HepG2 (cell line): ENCODE measurements at regions not wholly inside any gene's neighbourhood (a gene's known extent, or its start where the extent isn't known, plus 50 kb on each side); places are given as distances from the start of the nearest gene placed in this dataset.

ENCODE experiments used
- BRCA1 ChIP-seq: sonication (generic); formaldehyde crosslinking; IDR thresholded peaks from 2 replicates; pipeline ENCODE4 v1.4.0; 2020; ENCODE audit warnings: missing genetic modification reagents
- CBFB ChIP-seq: sonication (generic); formaldehyde crosslinking; IDR thresholded peaks from 2 replicates; pipeline ENCODE4 v1.4.0; 2020; ENCODE audit warnings: missing genetic modification reagents
- CSRNP1 ChIP-seq: sonication (generic); formaldehyde crosslinking; IDR thresholded peaks from 2 replicates; pipeline ENCODE4 v1.8.1; 2023; ENCODE audit warnings: mild to moderate bottlenecking, missing genetic modification reagents
- E2F1 ChIP-seq: sonication (generic); formaldehyde crosslinking; IDR thresholded peaks from 2 replicates; pipeline ENCODE4 v1.5.0; 2020; ENCODE audit warnings: missing genetic modification reagents
- HINFP ChIP-seq: sonication (generic); formaldehyde crosslinking; IDR thresholded peaks from 2 replicates; pipeline ENCODE4 v1.4.0; 2020; ENCODE audit warnings: low read depth, mild to moderate bottlenecking, missing genetic modification reagents
- HNRNPL ChIP-seq: fragments of 200-400 bp; formaldehyde crosslinking; IDR thresholded peaks from 2 replicates; pipeline ENCODE4 v1.6.1; 2017; ENCODE audit warnings: mild to moderate bottlenecking, low read depth, low read length
- KLF13 ChIP-seq: sonication (generic); formaldehyde crosslinking; IDR thresholded peaks from 2 replicates; pipeline ENCODE4 v1.4.0; 2020; ENCODE audit warnings: mild to moderate bottlenecking, missing genetic modification reagents
- KLF6 ChIP-seq: IDR thresholded peaks from 2 replicates; pipeline ENCODE4 v1.8.0; 2016; ENCODE audit warnings: missing biosample characterization, missing genetic modification reagents
- LCORL ChIP-seq, 2 experiments: fragments of 450-650 bp in 1 of 2; sonication (generic) in 1 of 2; formaldehyde crosslinking in 1 of 2; IDR thresholded peaks; 2 replicates each; pipeline versions ENCODE4 v1.5.0 to v1.6.1; 2017 to 2020; ENCODE audit warnings: antibody characterized with exemption in 1 of 2, missing genetic modification reagents in 1 of 2
- MTF2 ChIP-seq: sonication (generic); formaldehyde crosslinking; IDR thresholded peaks from 2 replicates; pipeline ENCODE4 v1.5.0; 2020; ENCODE audit warnings: missing genetic modification reagents, borderline replicate concordance
- MXD3 ChIP-seq: IDR thresholded peaks from 2 replicates; pipeline ENCODE4 v1.6.1; 2016; ENCODE audit warnings: mild to moderate bottlenecking, missing biosample characterization, missing genetic modification reagents
- NR2F2 ChIP-seq: IDR thresholded peaks from 2 replicates; pipeline ENCODE4 v1.6.1; 2012; ENCODE audit warnings: low read depth, inconsistent platforms, borderline replicate concordance
- RFX3 ChIP-seq: IDR thresholded peaks from 2 replicates; pipeline ENCODE4 v1.6.1; 2016; ENCODE audit warnings: missing biosample characterization, missing genetic modification reagents
- SMC3 ChIP-seq: IDR thresholded peaks from 2 replicates; pipeline ENCODE4 v1.6.1; 2011; ENCODE audit warnings: low read length, improper control_type of control experiment
- SP1 ChIP-seq, 2 experiments: fragments of 450-650 bp in 1 of 2; sonication (generic) in 1 of 2; formaldehyde crosslinking in 1 of 2; IDR thresholded peaks; 2 replicates each; pipeline versions ENCODE4 v1.4.0 to v1.6.1; 2016 to 2020; ENCODE audit warnings: missing genetic modification reagents in 1 of 2
- SP4 ChIP-seq: sonication (generic); formaldehyde crosslinking; IDR thresholded peaks from 2 replicates; pipeline ENCODE4 v1.8.1; 2023; ENCODE audit warnings: mild to moderate bottlenecking, missing genetic modification reagents
- TAF15 ChIP-seq: fragments of 200-400 bp; formaldehyde crosslinking; IDR thresholded peaks from one replicate; pipeline ENCODE4 v1.6.1; 2018; ENCODE audit warnings: mild to moderate bottlenecking, low read depth, low read length; ENCODE audit not compliant: poor library complexity, severe bottlenecking
- TBX2 ChIP-seq: sonication (generic); formaldehyde crosslinking; IDR thresholded peaks from 2 replicates; pipeline ENCODE4 v1.5.0; 2020; ENCODE audit warnings: missing genetic modification reagents, mild to moderate bottlenecking, borderline replicate concordance
- ZFP41 ChIP-seq: sonication (generic); formaldehyde crosslinking; IDR thresholded peaks from 2 replicates; pipeline ENCODE4 v1.4.0; 2020; ENCODE audit warnings: mild to moderate bottlenecking, missing genetic modification reagents, borderline replicate concordance
- ZNF292 ChIP-seq: sonication (generic); formaldehyde crosslinking; IDR thresholded peaks from 2 replicates; pipeline ENCODE4 v1.8.1; 2022; ENCODE audit warnings: mild to moderate bottlenecking, low read depth, missing genetic modification reagents, borderline replicate concordance
- ZNF446 ChIP-seq: sonication (generic); formaldehyde crosslinking; IDR thresholded peaks from 2 replicates; pipeline ENCODE4 v1.5.0; 2020; ENCODE audit warnings: mild to moderate bottlenecking, missing genetic modification reagents
- ZNF644 ChIP-seq: IDR thresholded peaks from 2 replicates; pipeline ENCODE4 v1.6.1; 2016; ENCODE audit warnings: low read depth
- TF ChIP-seq, protein P1 (sequence below): sonication (generic); formaldehyde crosslinking; IDR thresholded peaks from 2 replicates; pipeline ENCODE4 v1.8.1; 2023; ENCODE audit warnings: mild to moderate bottlenecking, moderate library complexity, missing genetic modification reagents

DNA sequence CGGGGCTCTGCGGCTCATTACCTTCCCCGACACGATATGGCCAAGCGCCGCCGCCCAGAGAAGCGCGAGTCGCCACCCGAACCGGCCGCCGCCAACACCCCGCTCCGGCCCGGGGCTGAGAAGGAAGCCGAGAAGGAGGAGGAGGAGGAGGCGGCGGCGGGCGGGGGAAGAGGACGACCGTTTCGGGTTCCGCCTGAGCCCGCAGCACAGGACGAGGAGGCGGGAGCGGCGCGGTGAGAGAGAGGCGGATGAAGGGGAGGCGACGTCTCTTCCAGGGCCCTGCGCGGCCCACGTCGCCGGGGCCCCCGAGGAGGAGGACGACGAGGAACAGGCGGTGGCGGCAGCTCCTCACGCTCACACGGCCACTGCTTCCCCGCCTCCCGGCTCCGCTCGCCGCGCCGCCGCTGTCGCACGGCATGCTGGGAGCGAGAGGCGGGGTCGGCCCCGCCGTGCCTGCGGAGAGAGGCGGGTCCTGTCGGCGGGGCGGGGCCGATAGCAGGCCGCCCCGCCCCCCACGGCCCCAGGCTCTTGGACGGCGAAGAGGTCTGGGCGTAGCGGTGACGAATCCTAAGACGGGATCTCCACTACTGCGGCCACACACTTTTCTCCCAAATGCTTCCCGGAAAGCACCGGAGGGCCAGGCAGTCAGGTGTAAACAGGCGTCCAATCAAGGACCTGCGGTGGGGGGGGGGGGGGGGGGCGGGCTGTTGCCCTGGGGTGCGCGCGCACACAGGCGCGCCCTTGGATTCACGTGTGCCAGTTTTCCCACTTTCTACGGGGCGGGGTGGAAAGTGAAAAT lies 97.3 kb upstream of the METTL9 start (continued):
- TF ChIP-seq TAF15 (peak; percentile 88), NR2F2 (no peak), CSRNP1 (peak; percentile 91; the same call in 1 of the 2 replicates), SP4 (peak; percentile 95), BRCA1 (CRISPR knock-in tag) (peak; percentile 89; the same call in 1 of the 2 replicates), LCORL (IDR thresholded peaks at IDR 0.05) (no peak), LCORL (CRISPR knock-in tag; IDR thresholded peaks at IDR 0.05) (peak; percentile 60), SP1 (IDR thresholded peaks at IDR 0.05) (no peak), SP1 (CRISPR knock-in tag; IDR thresholded peaks at IDR 0.05) (peak; percentile 97), CBFB (CRISPR knock-in tag) (peak; percentile 93), E2F1 (peak; percentile 85), ZNF446 (no peak; the same call in 1 of the 2 replicates), HNRNPL (no peak), RFX3 (CRISPR knock-in tag) (no peak), MTF2 (CRISPR knock-in tag) (peak; percentile 67; the same call in 1 of the 2 replicates), ZNF292 (CRISPR knock-in tag) (peak; percentile 65; the same call in 1 of the 2 replicates), ZNF644 (CRISPR knock-in tag) (0 out of 2 replicates have a peak, but pooled peaks have one; percentile 9), MXD3 (CRISPR knock-in tag) (peak; percentile 95), ZFP41 (CRISPR knock-in tag) (peak; percentile 96; the same call in 1 of the 2 replicates), TBX2 (CRISPR knock-in tag) (peak; percentile 92), SMC3 (no peak), KLF13 (CRISPR knock-in tag) (peak; percentile 91; the same call in 1 of the 2 replicates), HINFP (no peak; the same call in none of the 2 replicates), KLF6 (CRISPR knock-in tag) (peak; percentile 97)
- TF ChIP-seq, protein P1, sequence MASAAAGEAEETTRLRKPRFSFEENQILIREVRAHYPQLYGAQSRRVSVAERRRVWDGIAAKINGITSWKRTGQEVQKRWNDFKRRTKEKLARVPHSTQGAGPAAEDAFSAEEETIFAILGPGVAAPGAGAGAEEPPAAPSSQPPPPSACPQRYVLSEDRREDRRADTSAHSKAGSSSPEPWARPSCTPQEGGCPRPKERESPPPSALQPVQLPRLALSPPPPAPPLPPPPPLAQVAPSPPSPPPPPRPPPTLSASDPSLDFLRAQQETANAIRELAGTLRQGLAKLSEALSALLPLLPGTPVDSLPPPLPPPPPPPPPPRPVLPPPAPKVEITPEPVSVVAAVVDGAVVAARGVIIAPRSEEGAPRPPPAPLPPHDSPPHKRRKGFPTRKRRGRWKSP (CRISPR knock-in tag), result peak; percentile 72; the same call in 1 of the 2 replicates
